HEK293 (cell line): ENCODE measurements at regions not wholly inside any gene's neighbourhood (a gene's known extent, or its start where the extent isn't known, plus 50 kb on each side); places are given as distances from the start of the nearest gene placed in this dataset.

Experiments used
- CTCF ChIA-PET: fragments of 350-600 bp; formaldehyde crosslinking; extraction: SDS; loops from one replicate; lab custom pipeline; 2021; ENCODE audit warnings: antibody characterized with exemption; lab: Yijun Ruan, JAX
- POLR2A ChIA-PET: fragments of 300-600 bp; formaldehyde crosslinking; extraction: SDS; loops from one replicate; lab custom pipeline; 2020; ENCODE audit warnings: antibody characterized with exemption, inconsistent platforms; lab: Yijun Ruan, JAX
- H3K27ac ChIP-seq: fragments of 200-500 bp; sonication (Bioruptor generic); 2 replicates; pipeline ENCODE4 v1.5.1; 2014; ENCODE audit warnings: low read depth, low read length, control low read depth, inconsistent platforms; ENCODE audit errors: extremely low read depth
- H3K36me3 ChIP-seq, 2 experiments: fragments of 200-500 bp in 1 of 2; sonication (Bioruptor generic) in 1 of 2; 1 replicate in 1 of 2; 2 replicates in 1 of 2; pipeline ENCODE4 v1.5.1; 2014 to 2017; ENCODE audit warnings: inconsistent platforms in 2 of 2, low read length in 2 of 2; ENCODE audit not compliant: control insufficient read depth in 2 of 2, insufficient read depth in 1 of 2
- H3K4me1 ChIP-seq: fragments of 200-500 bp; sonication (Bioruptor generic); 2 replicates; pipeline ENCODE4 v1.5.1; 2014; ENCODE audit warnings: mild to moderate bottlenecking, low read length, inconsistent platforms; ENCODE audit not compliant: control insufficient read depth, insufficient read depth
- H3K4me3 ChIP-seq: 2 replicates; pipeline ENCODE4 v1.5.1; 2011; ENCODE audit warnings: low read depth, mild to moderate bottlenecking, control low read depth, low read length, moderate library complexity
- H3K9me3 ChIP-seq: fragments of 200-500 bp; sonication (Bioruptor generic); 2 replicates; pipeline ENCODE4 v1.5.1; 2014; ENCODE audit warnings: low read depth, low read length, inconsistent platforms; ENCODE audit not compliant: control insufficient read depth, insufficient read depth
- KLF10 ChIP-seq: fragments of 450-650 bp; IDR thresholded peaks from 2 replicates; pipeline ENCODE4 v1.5.1; 2018; ENCODE audit warnings: missing biosample characterization, mild to moderate bottlenecking, missing genetic modification characterization
- KLF8 ChIP-seq: fragments of 450-650 bp; formaldehyde crosslinking; IDR thresholded peaks from 2 replicates; pipeline ENCODE4 v1.5.1; 2016; ENCODE audit warnings: missing biosample characterization, missing genetic modification characterization
- MEIS1 ChIP-seq: sonication (generic); formaldehyde crosslinking; IDR thresholded peaks from 2 replicates; pipeline ENCODE4 v1.8.1; 2022; ENCODE audit warnings: missing genetic modification reagents, mild to moderate bottlenecking, borderline replicate concordance
- MYNN ChIP-seq: fragments of 450-650 bp; formaldehyde crosslinking; IDR thresholded peaks from 2 replicates; pipeline ENCODE4 v1.5.1; 2016; ENCODE audit warnings: missing biosample characterization, missing genetic modification characterization, borderline replicate concordance
- MZF1 ChIP-seq: fragments of 450-650 bp; formaldehyde crosslinking; IDR thresholded peaks from 2 replicates; pipeline ENCODE4 v1.5.1; 2017; ENCODE audit warnings: missing biosample characterization, missing genetic modification characterization, borderline replicate concordance
- SCRT2 ChIP-seq: fragments of 450-650 bp; formaldehyde crosslinking; IDR thresholded peaks from 2 replicates; pipeline ENCODE4 v1.5.1; 2016; ENCODE audit warnings: missing biosample characterization, missing genetic modification characterization
- ZBTB10 ChIP-seq: fragments of 450-650 bp; formaldehyde crosslinking; IDR thresholded peaks from 2 replicates; pipeline ENCODE4 v1.5.1; 2016; ENCODE audit warnings: missing biosample characterization, missing genetic modification characterization
- ZBTB26 ChIP-seq: fragments of 450-650 bp; formaldehyde crosslinking; optimal IDR thresholded peaks from 2 replicates; pipeline ENCODE3; 2016; ENCODE audit warnings: missing biosample characterization, mild to moderate bottlenecking, missing genetic modification characterization
- ZNF148 ChIP-seq: fragments of 450-650 bp; formaldehyde crosslinking; IDR thresholded peaks from 2 replicates; pipeline ENCODE4 v1.5.0; 2017; ENCODE audit warnings: missing biosample characterization, missing genetic modification characterization, borderline replicate concordance
- ZNF16 ChIP-seq: fragments of 450-650 bp; formaldehyde crosslinking; IDR thresholded peaks from 2 replicates; pipeline ENCODE4 v1.5.1; 2016; ENCODE audit warnings: low read depth, missing biosample characterization, missing genetic modification characterization
- ZNF202 ChIP-seq: fragments of 450-650 bp; formaldehyde crosslinking; IDR thresholded peaks from 2 replicates; pipeline ENCODE4 v1.5.1; 2016; ENCODE audit warnings: missing biosample characterization, missing genetic modification characterization, borderline replicate concordance
- ZNF311 ChIP-seq: fragments of 450-650 bp; formaldehyde crosslinking; IDR thresholded peaks from 2 replicates; pipeline ENCODE4 v1.5.1; 2017; ENCODE audit warnings: missing biosample characterization, missing genetic modification characterization, borderline replicate concordance
- ZNF426 ChIP-seq: fragments of 450-650 bp; formaldehyde crosslinking; IDR thresholded peaks from 2 replicates; pipeline ENCODE4 v1.5.1; 2017; ENCODE audit warnings: missing biosample characterization, missing genetic modification characterization, mild to moderate bottlenecking, inconsistent platforms, moderate library complexity
- ZNF433 ChIP-seq: fragments of 450-650 bp; formaldehyde crosslinking; IDR thresholded peaks from 2 replicates; pipeline ENCODE4 v1.5.1; 2016; ENCODE audit warnings: missing biosample characterization, missing genetic modification characterization, low read depth
- ZNF488 ChIP-seq: fragments of 450-650 bp; formaldehyde crosslinking; IDR thresholded peaks from 2 replicates; pipeline ENCODE4 v1.5.1; 2016; ENCODE audit warnings: missing biosample characterization, missing genetic modification characterization
- ZNF548 ChIP-seq: fragments of 450-650 bp; formaldehyde crosslinking; IDR thresholded peaks from 2 replicates; pipeline ENCODE4 v1.5.1; 2016; ENCODE audit warnings: missing biosample characterization, missing genetic modification characterization
- ZNF561 ChIP-seq: fragments of 450-650 bp; IDR thresholded peaks from 2 replicates; pipeline ENCODE4 v1.5.1; 2018; ENCODE audit warnings: missing biosample characterization, missing genetic modification characterization, borderline replicate concordance
- ZNF571 ChIP-seq: fragments of 450-650 bp; formaldehyde crosslinking; IDR thresholded peaks from 2 replicates; pipeline ENCODE4 v1.5.0; 2017; ENCODE audit warnings: missing biosample characterization, missing genetic modification characterization
- ZNF701 ChIP-seq: fragments of 450-650 bp; formaldehyde crosslinking; IDR thresholded peaks from 2 replicates; pipeline ENCODE4 v1.5.1; 2016; ENCODE audit warnings: missing biosample characterization, missing genetic modification characterization
- ZNF776 ChIP-seq: fragments of 450-650 bp; formaldehyde crosslinking; IDR thresholded peaks from 2 replicates; pipeline ENCODE4 v1.5.0; 2017; ENCODE audit warnings: missing biosample characterization, missing genetic modification characterization, borderline replicate concordance
- ZNF792 ChIP-seq: fragments of 450-650 bp; formaldehyde crosslinking; IDR thresholded peaks from 2 replicates; pipeline ENCODE4 v1.5.1; 2016; ENCODE audit warnings: missing biosample characterization, missing genetic modification characterization
- ZNF843 ChIP-seq: fragments of 450-650 bp; formaldehyde crosslinking; IDR thresholded peaks from 2 replicates; pipeline ENCODE4 v1.5.1; 2016; ENCODE audit warnings: missing biosample characterization, missing genetic modification characterization
- ZSCAN5A ChIP-seq: fragments of 450-650 bp; formaldehyde crosslinking; IDR thresholded peaks from 2 replicates; pipeline ENCODE4 v1.5.1; 2016; ENCODE audit warnings: missing biosample characterization, missing genetic modification characterization

GRCh38 chr2:171226461-171226860 is 65.8 kb upstream of the TLK1 start:
- Histone ChIP-seq H3K36me3 (no peaks in the 10 kb centered on the region), H3K27ac (no peak overlapping the region), H3K9me3 (no peaks in the 10 kb centered on the region), H3K4me3 (no peak overlapping the region), H3K4me1 (no peaks in the 10 kb centered on the region)
- CTCF ChIA-PET: no interaction called here
- POLR2A ChIA-PET: no interaction called here
- no peak for TF ChIP-seq ZNF426 (tag by site-specific recombination)
- TF ChIP-seq ZNF843 (tag by site-specific recombination): no peak
- TF ChIP-seq ZNF561 (tag by site-specific recombination): no peak
- no peak for TF ChIP-seq ZNF202
- no peak for TF ChIP-seq KLF10
- TF ChIP-seq ZNF792 (tag by site-specific recombination): no peak

- ChIA-PET CTCF (no interaction called here), POLR2A (no interaction called here)
- TF ChIP-seq KLF10 (no peak), ZNF148 (tag by site-specific recombination) (no peak), ZBTB10 (tag by site-specific recombination) (no peak), ZNF701 (tag by site-specific recombination) (no peak), ZNF311 (no peak), ZNF16 (no peak), MYNN (tag by site-specific recombination) (no peak), ZBTB26 (tag by site-specific recombination) (no peak), ZSCAN5A (tag by site-specific recombination) (no peak), MEIS1 (CRISPR knock-in tag) (no peak), MZF1 (tag by site-specific recombination) (no peak), ZNF571 (tag by site-specific recombination) (no peak), ZNF776 (tag by site-specific recombination) (no peak), SCRT2 (no peak), ZNF488 (no peak), KLF8 (tag by site-specific recombination) (no peak), ZNF433 (no peak), ZNF548 (tag by site-specific recombination) (no peak)
- H3K36me3 ChIP-seq: no peaks in the 10 kb centered on the region
- no peak overlapping the region for H3K4me3 ChIP-seq
- no peaks in the 10 kb centered on the region for H3K4me1 ChIP-seq
- H3K27ac ChIP-seq: no peak overlapping the region
- no peaks in the 10 kb centered on the region for H3K9me3 ChIP-seq
These were observed 65.3 kb upstream of the TLK1 start for GRCh38 chr2:171225989-171226388.
